B cell (primary cell): ENCODE measurements at regions not wholly inside any gene's neighbourhood (a gene's known extent, or its start where the extent isn't known, plus 50 kb on each side); places are given as distances from the start of the nearest gene placed in this dataset.

ENCODE experiments used
- ATAC-seq: fragments of 200-7000 bp; cut with Tn5 transposase; one replicate; pipeline ENCODE4 v1.10.0; 2021; ENCODE audit warnings: low read depth, mild to moderate bottlenecking, moderate number of reproducible peaks, moderate library complexity
- CTCF ChIA-PET: fragments of 350-600 bp; sonication (Branson Sonifier 250); formaldehyde crosslinking; loops from one replicate; lab custom pipeline; 2021; ENCODE audit warnings: antibody characterized with exemption, inconsistent platforms; lab: Charles Lee
- POLR2A ChIA-PET: fragments of 350-600 bp; sonication (Branson Sonifier 250); formaldehyde crosslinking; loops from one replicate; lab custom pipeline; 2021; ENCODE audit warnings: antibody characterized with exemption; lab: Charles Lee
- DNase-seq: peaks from one replicate; pipeline ENCODE4 v3.0.0; 2013
- H2AFZ ChIP-seq: 2 replicates; pipeline ENCODE4 v1.6.1; 2012; ENCODE audit warnings: mild to moderate bottlenecking, low read depth, low read length; ENCODE audit not compliant: insufficient read depth, poor library complexity, severe bottlenecking
- H3K27ac ChIP-seq, 2 donors: 1 replicate in 1 of 2; 2 replicates in 1 of 2; pipeline ENCODE4 v1.5.1; 2012 to 2013; ENCODE audit warnings: low read length in 2 of 2, mild to moderate bottlenecking in 2 of 2, moderate library complexity in 1 of 2
- H3K27me3 ChIP-seq, 4 experiments: fragments of 200-600 bp in 1 of 4; sonication (generic) in 1 of 4; replicated peaks in 1 of 4; 1 replicate in 2 of 4; 2 replicates in 2 of 4; pipeline versions ENCODE4 v1.6.1 to v1.7.0; 2013 to 2016; ENCODE audit warnings: low read length in 3 of 4, mild to moderate bottlenecking in 2 of 4, mixed read lengths in 1 of 4, moderate library complexity in 1 of 4; ENCODE audit not compliant: insufficient read depth in 4 of 4, control insufficient read depth in 3 of 4; ENCODE audit errors: control extremely low read depth in 1 of 4
- H3K36me3 ChIP-seq, 2 experiments: replicated peaks in 1 of 2; 1 replicate in 1 of 2; 2 replicates in 1 of 2; pipeline versions ENCODE4 v1.6.1 to v1.7.1; 2013; ENCODE audit warnings: low read length in 1 of 2; ENCODE audit not compliant: insufficient read depth in 2 of 2, control insufficient read depth in 1 of 2; ENCODE audit errors: control extremely low read depth in 1 of 2, extremely low read depth in 1 of 2
- H3K4me1 ChIP-seq, 2 donors: fragments of 200-600 bp in 1 of 2; sonication (generic) in 1 of 2; 1 replicate in 1 of 2; 2 replicates in 1 of 2; pipeline versions ENCODE4 v1.5.1 to v1.6.1; 2013 to 2017; ENCODE audit warnings: low read length in 2 of 2; ENCODE audit not compliant: control insufficient read depth in 2 of 2, insufficient read depth in 2 of 2
- H3K4me2 ChIP-seq: replicated peaks from 2 replicates; pipeline ENCODE3; 2012; ENCODE audit warnings: mild to moderate bottlenecking, low read depth, low read length; ENCODE audit not compliant: poor library complexity, severe bottlenecking
- H3K4me3 ChIP-seq, 5 experiments: fragments of 200-600 bp in 1 of 5; sonication (generic) in 1 of 5; 1 replicate in 3 of 5; 2 replicates in 2 of 5; pipeline versions ENCODE4 v1.5.1 to v1.7.0; 2011 to 2016; ENCODE audit warnings: low read length in 4 of 5, mild to moderate bottlenecking in 4 of 5, low read depth in 2 of 5, control low read depth in 1 of 5, moderate library complexity in 1 of 5; ENCODE audit not compliant: insufficient read depth in 1 of 5; ENCODE audit errors: control extremely low read depth in 1 of 5, extremely low read depth in 1 of 5
- H3K79me2 ChIP-seq: fragments of 200-600 bp; sonication (generic); one replicate; pipeline ENCODE4 v1.6.0; 2016; ENCODE audit warnings: low read length; ENCODE audit not compliant: control insufficient read depth, insufficient read depth
- H3K9ac ChIP-seq: fragments of 200-600 bp; sonication (generic); 2 replicates; pipeline ENCODE4 v1.6.1; 2017; ENCODE audit warnings: mild to moderate bottlenecking, low read length, moderate library complexity
- H3K9me3 ChIP-seq, 3 donors: one replicate each; pipeline versions ENCODE4 v1.6.1 to v1.7.1; 2013; ENCODE audit warnings: low read length in 2 of 3; ENCODE audit not compliant: control insufficient read depth in 2 of 3, insufficient read depth in 1 of 3; ENCODE audit errors: control extremely low read depth in 1 of 3
- H4K20me1 ChIP-seq: 2 replicates; pipeline ENCODE4 v1.6.0; 2012; ENCODE audit warnings: mild to moderate bottlenecking, low read length; ENCODE audit not compliant: insufficient read depth, control insufficient read depth, poor library complexity, severe bottlenecking
- H3K27ac Mint-ChIP-seq: one replicate; pipeline ENCODE4 v1.8.0; 2021; ENCODE audit warnings: mixed read lengths
- H3K27me3 Mint-ChIP-seq: one replicate; pipeline ENCODE4 v1.8.0; 2021; ENCODE audit warnings: mixed read lengths
- H3K4me1 Mint-ChIP-seq: one replicate; pipeline ENCODE4 v1.8.0; 2021; ENCODE audit warnings: mixed read lengths
- H3K4me3 Mint-ChIP-seq: one replicate; pipeline ENCODE4 v1.8.0; 2021; ENCODE audit warnings: mixed read lengths
- H3K9me3 Mint-ChIP-seq: one replicate; pipeline ENCODE4 v1.8.0; 2022; ENCODE audit warnings: mixed read lengths; ENCODE audit not compliant: insufficient read depth
- CTCF ChIP-seq: fragments of 200-600 bp; IDR thresholded peaks from one replicate; pipeline ENCODE4 v1.8.0; 2022; ENCODE audit warnings: antibody characterized with exemption, mild to moderate bottlenecking
- EZH2 ChIP-seq: IDR thresholded peaks from 2 replicates; pipeline ENCODE4 v1.6.1; 2012; ENCODE audit warnings: borderline replicate concordance, low read depth, mild to moderate bottlenecking, moderate library complexity, low read length; ENCODE audit not compliant: insufficient read depth, poor library complexity, severe bottlenecking
- WGBS: methylation state at CpG from one replicate; pipeline ENCODE4 v1.1.5; 2013; ENCODE audit warnings: missing lambda C conversion rate; ENCODE audit not compliant: insufficient coverage; 5-methylcytosine and 5-hydroxymethylcytosine counted together
- intact Hi-C: fragments of 100-400 bp; cut with micrococcal nuclease; formaldehyde crosslinking; loops from one replicate; pipeline ENCODE4 v1.10.0; 2022

GRCh38 chr19:30846102-30846501 is 473.9 kb downstream of the ZNF536 start:
- no peaks in the 10 kb centered on the region for H3K36me3 ChIP-seq
- H2AFZ ChIP-seq, result no peak overlapping the region
- H4K20me1 ChIP-seq, result no peaks in the 10 kb centered on the region
- CTCF ChIA-PET, result no interaction called here
- intact Hi-C loops, result no loop called here
- 80% methylated on average over 8 of the region's 13 CpGs for WGBS
- Mint-ChIP-seq H3K27me3 (no peaks in the 10 kb centered on the region), H3K4me1 (no peaks in the 10 kb centered on the region), H3K4me3 (no peak overlapping the region), H3K27ac (no peak overlapping the region), H3K9me3 (peaks cover 3% of the 10 kb centered on the region)
- H3K4me3 ChIP-seq, result no peak overlapping the region
- no peaks in the 10 kb centered on the region for H3K79me2 ChIP-seq
- H3K4me1 ChIP-seq, result no peaks in the 10 kb centered on the region
- H3K9me3 ChIP-seq, result peaks cover 0 to 22% (median 0%) of the 10 kb centered on the region in 3 donors
- H3K4me2 ChIP-seq, result no peak overlapping the region
- DNase-seq (no peak), ATAC-seq (no peak)
- POLR2A ChIA-PET, result no interaction called here
- no peaks in the 10 kb centered on the region for H3K27me3 ChIP-seq
- no peak for TF ChIP-seq EZH2
- TF ChIP-seq CTCF, result no peak
- no peak overlapping the region for H3K27ac ChIP-seq
- no peak overlapping the region for H3K9ac ChIP-seq

- 89% methylated on average over 5 of the region's 8 CpGs for WGBS
- CTCF ChIA-PET, result no interaction called here
- H3K4me3 Mint-ChIP-seq, result no peak overlapping the region
Measured at GRCh38 chr19:30842926-30843325, 470.7 kb downstream of the ZNF536 start.

More at GRCh38 chr19:30842926-30843325, 470.7 kb downstream of the ZNF536 start:
- Histone ChIP-seq H3K27me3 (no peaks in the 10 kb centered on the region), H3K4me1 (no peaks in the 10 kb centered on the region), H3K9ac (no peak overlapping the region), H3K79me2 (no peaks in the 10 kb centered on the region), H2AFZ (no peak overlapping the region), H3K4me3 (no peak overlapping the region), H3K4me2 (no peak overlapping the region), H3K27ac (no peak overlapping the region), H4K20me1 (no peaks in the 10 kb centered on the region), H3K9me3 (peaks cover 0 to 17% (median 0%) of the 10 kb centered on the region in 3 donors), H3K36me3 (no peaks in the 10 kb centered on the region)
- Mint-ChIP-seq H3K4me1 (no peaks in the 10 kb centered on the region), H3K27ac (no peak overlapping the region), H3K9me3 (no peaks in the 10 kb centered on the region), H3K27me3 (no peaks in the 10 kb centered on the region)
- POLR2A ChIA-PET, result no interaction called here
- TF ChIP-seq EZH2 (no peak), CTCF (no peak)
- DNase-seq, result no peak
- ATAC-seq, result no peak
- intact Hi-C loops, result no loop called here
